SJSA1 (cell line): ENCODE measurements at regions not wholly inside any gene's neighbourhood (a gene's known extent, or its start where the extent isn't known, plus 50 kb on each side); places are given as distances from the start of the nearest gene placed in this dataset.

ENCODE experiments used
- DNase-seq, 2 experiments: peaks; one replicate each; pipeline ENCODE4 v3.0.0-alpha.2; 2015 to 2020; ENCODE audit warnings: low spot score in 2 of 2, low read depth in 1 of 2
- H3K27ac ChIP-seq: fragments of 250-450 bp; sonication (Bioruptor Pico); 2 replicates; pipeline ENCODE4 v1.5.1; 2020; ENCODE audit warnings: mild to moderate bottlenecking, moderate library complexity
- H3K27me3 ChIP-seq: fragments of 250-450 bp; sonication (Bioruptor Pico); replicated peaks from 2 replicates; pipeline ENCODE4 v1.5.1; 2020; ENCODE audit warnings: mild to moderate bottlenecking, moderate library complexity
- H3K36me3 ChIP-seq: fragments of 250-450 bp; sonication (Bioruptor Pico); 2 replicates; pipeline ENCODE4 v1.5.1; 2020; ENCODE audit warnings: mild to moderate bottlenecking
- H3K4me1 ChIP-seq: fragments of 250-450 bp; sonication (Bioruptor Pico); replicated peaks from 2 replicates; pipeline ENCODE4 v1.6.1; 2021; ENCODE audit warnings: mild to moderate bottlenecking
- H3K4me3 ChIP-seq: fragments of 250-450 bp; sonication (Bioruptor Pico); 2 replicates; pipeline ENCODE4 v1.5.1; 2020; ENCODE audit warnings: mild to moderate bottlenecking
- H3K9me3 ChIP-seq: fragments of 250-450 bp; sonication (Bioruptor Pico); replicated peaks from 2 replicates; pipeline ENCODE4 v1.5.1; 2020; ENCODE audit warnings: mild to moderate bottlenecking

- Histone ChIP-seq H3K36me3 (no peaks in the 10 kb centered on the region), H3K4me1 (no peaks in the 10 kb centered on the region), H3K4me3 (no peak overlapping the region), H3K9me3 (no peaks in the 10 kb centered on the region), H3K27me3 (no peaks in the 10 kb centered on the region), H3K27ac (no peak overlapping the region)
- DNase-seq: no peak
These were observed 101.6 kb upstream of the RTL6 start for GRCh38 chr22:44599500-44600140.

- no peaks in the 10 kb centered on the region for H3K27me3 ChIP-seq
- no peaks in the 10 kb centered on the region for H3K9me3 ChIP-seq
- H3K27ac ChIP-seq: no peak overlapping the region
- no peak overlapping the region for H3K4me3 ChIP-seq
- no peaks in the 10 kb centered on the region for H3K4me1 ChIP-seq
- DNase-seq: no peak
- no peaks in the 10 kb centered on the region for H3K36me3 ChIP-seq
These were observed 101.1 kb upstream of the RTL6 start for GRCh38 chr22:44599084-44599483.

GRCh38 chr22:44597616-44598015 lies 99.6 kb upstream of the RTL6 start:
- Histone ChIP-seq H3K27ac (no peak overlapping the region), H3K4me1 (no peaks in the 10 kb centered on the region), H3K9me3 (no peaks in the 10 kb centered on the region), H3K36me3 (no peaks in the 10 kb centered on the region), H3K27me3 (no peaks in the 10 kb centered on the region), H3K4me3 (no peak overlapping the region)
- no peak for DNase-seq

GRCh38 chr22:44596396-44597125 lies 98.5 kb upstream of the RTL6 start:
- no peak overlapping the region for H3K27ac ChIP-seq
- no peaks in the 10 kb centered on the region for H3K4me1 ChIP-seq
- H3K9me3 ChIP-seq: no peaks in the 10 kb centered on the region
- no peak for DNase-seq
- no peaks in the 10 kb centered on the region for H3K36me3 ChIP-seq
- H3K4me3 ChIP-seq: no peak overlapping the region
- no peaks in the 10 kb centered on the region for H3K27me3 ChIP-seq

GRCh38 chr22:44595841-44596341 lies 97.9 kb upstream of the RTL6 start:
- H3K27me3 ChIP-seq: no peaks in the 10 kb centered on the region
- no peaks in the 10 kb centered on the region for H3K4me1 ChIP-seq
- H3K36me3 ChIP-seq: no peaks in the 10 kb centered on the region
- DNase-seq: no peak
- no peak overlapping the region for H3K27ac ChIP-seq
- no peak overlapping the region for H3K4me3 ChIP-seq
- H3K9me3 ChIP-seq: no peaks in the 10 kb centered on the region

GRCh38 chr22:44594951-44595350 lies 96.9 kb upstream of the RTL6 start:
- H3K4me3 ChIP-seq: no peak overlapping the region
- no peaks in the 10 kb centered on the region; the same call in 1 of the 2 replicates for H3K4me1 ChIP-seq
- H3K36me3 ChIP-seq: no peaks in the 10 kb centered on the region
- DNase-seq: no peak
- no peak overlapping the region for H3K27ac ChIP-seq
- H3K9me3 ChIP-seq: 0 out of 2 replicates have a peak, but pooled peaks cover 2% of the 10 kb centered on the region
- no peaks in the 10 kb centered on the region for H3K27me3 ChIP-seq

GRCh38 chr22:44592824-44593148 lies 94.8 kb upstream of the RTL6 start:
- H3K27ac ChIP-seq: no peak overlapping the region
- no peak for DNase-seq
- H3K36me3 ChIP-seq: no peaks in the 10 kb centered on the region
- no peak overlapping the region for H3K4me3 ChIP-seq
- 0 out of 2 replicates have a peak, but pooled peaks cover 5% of the 10 kb centered on the region for H3K9me3 ChIP-seq
- no peaks in the 10 kb centered on the region; the same call in 1 of the 2 replicates for H3K4me1 ChIP-seq
- H3K27me3 ChIP-seq: no peaks in the 10 kb centered on the region

- H3K4me1 ChIP-seq: no peaks in the 10 kb centered on the region; the same call in 1 of the 2 replicates
- H3K9me3 ChIP-seq: 0 out of 2 replicates have a peak, but pooled peaks cover 5% of the 10 kb centered on the region
- no peaks in the 10 kb centered on the region for H3K36me3 ChIP-seq
- DNase-seq: no peak
- no peak overlapping the region for H3K4me3 ChIP-seq
- H3K27ac ChIP-seq: no peak overlapping the region
- H3K27me3 ChIP-seq: no peaks in the 10 kb centered on the region
These were observed 94.2 kb upstream of the RTL6 start for GRCh38 chr22:44592126-44592823.

GRCh38 chr22:44591146-44591790 lies 93.2 kb upstream of the RTL6 start:
- Histone ChIP-seq H3K9me3 (0 out of 2 replicates have a peak, but pooled peaks cover 5% of the 10 kb centered on the region), H3K4me3 (no peak overlapping the region), H3K36me3 (no peaks in the 10 kb centered on the region), H3K27ac (no peak overlapping the region), H3K27me3 (peaks cover 1% of the 10 kb centered on the region; the same call in 1 of the 2 replicates), H3K4me1 (no peaks in the 10 kb centered on the region; the same call in 1 of the 2 replicates)
- no peak for DNase-seq

GRCh38 chr22:44590291-44590690 lies 92.3 kb upstream of the RTL6 start:
- no peaks in the 10 kb centered on the region; the same call in 1 of the 2 replicates for H3K4me1 ChIP-seq
- no peak overlapping the region for H3K4me3 ChIP-seq
- peaks cover 3% of the 10 kb centered on the region; the same call in 1 of the 2 replicates for H3K27me3 ChIP-seq
- no peaks in the 10 kb centered on the region for H3K36me3 ChIP-seq
- no peak overlapping the region for H3K27ac ChIP-seq
- 0 out of 2 replicates have a peak, but pooled peaks cover 5% of the 10 kb centered on the region for H3K9me3 ChIP-seq
- DNase-seq: no peak

GRCh38 chr22:44589831-44590230 lies 91.8 kb upstream of the RTL6 start:
- Histone ChIP-seq H3K4me3 (no peak overlapping the region), H3K27ac (no peak overlapping the region), H3K9me3 (0 out of 2 replicates have a peak, but pooled peaks cover 5% of the 10 kb centered on the region), H3K36me3 (no peaks in the 10 kb centered on the region), H3K4me1 (no peaks in the 10 kb centered on the region; the same call in 1 of the 2 replicates), H3K27me3 (peaks cover 4% of the 10 kb centered on the region; the same call in 1 of the 2 replicates)
- DNase-seq: no peak

GRCh38 chr22:44588348-44588747 lies 90.3 kb upstream of the RTL6 start:
- DNase-seq: no peak
- Histone ChIP-seq H3K27me3 (peaks cover 8% of the 10 kb centered on the region; the same call in 1 of the 2 replicates), H3K4me3 (no peak overlapping the region), H3K4me1 (no peaks in the 10 kb centered on the region; the same call in 1 of the 2 replicates), H3K27ac (no peak overlapping the region), H3K9me3 (0 out of 2 replicates have a peak, but pooled peaks cover 5% of the 10 kb centered on the region), H3K36me3 (no peaks in the 10 kb centered on the region)

- Histone ChIP-seq H3K27me3 (peaks cover 8% of the 10 kb centered on the region; the same call in 1 of the 2 replicates), H3K4me3 (no peak overlapping the region), H3K27ac (no peak overlapping the region), H3K36me3 (no peaks in the 10 kb centered on the region), H3K4me1 (no peaks in the 10 kb centered on the region; the same call in 1 of the 2 replicates), H3K9me3 (0 out of 2 replicates have a peak, but pooled peaks cover 5% of the 10 kb centered on the region)
- no peak for DNase-seq
These were observed 89.8 kb upstream of the RTL6 start for GRCh38 chr22:44587737-44588310.
